ENCODE measurements at regions not wholly inside any gene's neighbourhood (a gene's known extent, or its start where the extent isn't known, plus 50 kb on each side); places are given as distances from the start of the nearest gene placed in this dataset.

- TF ChIP-seq POLR2A (IDR thresholded peaks at IDR 0.05): no peak
- TF ChIP-seq, protein P1, sequence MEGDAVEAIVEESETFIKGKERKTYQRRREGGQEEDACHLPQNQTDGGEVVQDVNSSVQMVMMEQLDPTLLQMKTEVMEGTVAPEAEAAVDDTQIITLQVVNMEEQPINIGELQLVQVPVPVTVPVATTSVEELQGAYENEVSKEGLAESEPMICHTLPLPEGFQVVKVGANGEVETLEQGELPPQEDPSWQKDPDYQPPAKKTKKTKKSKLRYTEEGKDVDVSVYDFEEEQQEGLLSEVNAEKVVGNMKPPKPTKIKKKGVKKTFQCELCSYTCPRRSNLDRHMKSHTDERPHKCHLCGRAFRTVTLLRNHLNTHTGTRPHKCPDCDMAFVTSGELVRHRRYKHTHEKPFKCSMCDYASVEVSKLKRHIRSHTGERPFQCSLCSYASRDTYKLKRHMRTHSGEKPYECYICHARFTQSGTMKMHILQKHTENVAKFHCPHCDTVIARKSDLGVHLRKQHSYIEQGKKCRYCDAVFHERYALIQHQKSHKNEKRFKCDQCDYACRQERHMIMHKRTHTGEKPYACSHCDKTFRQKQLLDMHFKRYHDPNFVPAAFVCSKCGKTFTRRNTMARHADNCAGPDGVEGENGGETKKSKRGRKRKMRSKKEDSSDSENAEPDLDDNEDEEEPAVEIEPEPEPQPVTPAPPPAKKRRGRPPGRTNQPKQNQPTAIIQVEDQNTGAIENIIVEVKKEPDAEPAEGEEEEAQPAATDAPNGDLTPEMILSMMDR (IDR thresholded peaks at IDR 0.05): no peak
- H3K36me3 ChIP-seq: no peaks in the 10 kb centered on the region
- no peak overlapping the region for H3K27ac ChIP-seq
- no peaks in the 10 kb centered on the region for H3K9me3 ChIP-seq
- H3K4me3 ChIP-seq: no peak overlapping the region
- H3K27me3 ChIP-seq: no peaks in the 10 kb centered on the region
- no peaks in the 10 kb centered on the region for H3K4me1 ChIP-seq
- DNase-seq: no peak
Measured at GRCh38 chr17:36814958-36815357, 122.3 kb upstream of the LHX1 start.

DNA sequence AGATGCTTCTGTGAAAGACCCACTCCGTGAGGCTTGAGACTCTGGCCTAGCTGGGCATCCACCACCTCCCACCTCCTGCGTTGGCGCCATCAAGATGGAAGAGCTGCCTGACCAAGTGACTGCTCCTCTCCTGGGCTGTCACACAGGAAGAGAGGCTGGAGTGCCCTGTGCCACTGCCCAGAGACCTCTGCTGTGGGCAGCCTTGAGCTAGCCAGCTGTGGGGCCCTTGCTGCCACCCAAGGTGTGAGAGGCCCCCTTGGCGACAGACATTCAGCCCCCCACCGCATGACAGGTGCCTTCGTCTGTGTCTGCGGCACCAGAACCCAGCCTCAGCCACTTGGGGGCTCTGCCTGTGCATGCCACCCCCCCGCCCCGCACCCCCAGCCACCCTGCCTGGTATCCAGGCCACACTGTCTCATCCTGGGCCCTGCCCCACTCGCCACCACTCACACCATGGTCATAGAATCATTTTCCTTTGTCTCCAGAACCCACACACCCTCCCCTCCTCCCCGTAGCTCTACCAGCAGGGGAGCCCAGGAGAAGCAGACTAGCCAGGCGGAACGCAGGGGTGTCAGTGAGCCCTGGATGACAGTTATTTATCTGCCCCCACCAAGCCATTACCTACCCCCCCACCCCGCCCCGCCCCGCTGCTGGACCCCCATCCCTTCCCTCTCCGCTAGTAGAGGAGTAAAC, 120.9 kb upstream of the LHX1 start:
- TF ChIP-seq, protein P1 (IDR thresholded peaks at IDR 0.05): no peak
- TF ChIP-seq POLR2A (IDR thresholded peaks at IDR 0.05): no peak
- H3K4me1 ChIP-seq: no peaks in the 10 kb centered on the region
- H3K36me3 ChIP-seq: no peaks in the 10 kb centered on the region
- H3K9me3 ChIP-seq: no peaks in the 10 kb centered on the region
- no peak overlapping the region for H3K27ac ChIP-seq
- DNase-seq: no peak
- H3K27me3 ChIP-seq: no peaks in the 10 kb centered on the region
- H3K4me3 ChIP-seq: no peak overlapping the region

GRCh38 chr17:36816907-36817288, 120.4 kb upstream of the LHX1 start:
- Histone ChIP-seq H3K36me3 (no peaks in the 10 kb centered on the region), H3K4me1 (no peaks in the 10 kb centered on the region), H3K27ac (no peak overlapping the region), H3K4me3 (no peak overlapping the region), H3K9me3 (no peaks in the 10 kb centered on the region), H3K27me3 (no peaks in the 10 kb centered on the region)
- TF ChIP-seq, protein P1 (IDR thresholded peaks at IDR 0.05): no peak
- no peak for TF ChIP-seq POLR2A (IDR thresholded peaks at IDR 0.05)
- DNase-seq: no peak

DNA sequence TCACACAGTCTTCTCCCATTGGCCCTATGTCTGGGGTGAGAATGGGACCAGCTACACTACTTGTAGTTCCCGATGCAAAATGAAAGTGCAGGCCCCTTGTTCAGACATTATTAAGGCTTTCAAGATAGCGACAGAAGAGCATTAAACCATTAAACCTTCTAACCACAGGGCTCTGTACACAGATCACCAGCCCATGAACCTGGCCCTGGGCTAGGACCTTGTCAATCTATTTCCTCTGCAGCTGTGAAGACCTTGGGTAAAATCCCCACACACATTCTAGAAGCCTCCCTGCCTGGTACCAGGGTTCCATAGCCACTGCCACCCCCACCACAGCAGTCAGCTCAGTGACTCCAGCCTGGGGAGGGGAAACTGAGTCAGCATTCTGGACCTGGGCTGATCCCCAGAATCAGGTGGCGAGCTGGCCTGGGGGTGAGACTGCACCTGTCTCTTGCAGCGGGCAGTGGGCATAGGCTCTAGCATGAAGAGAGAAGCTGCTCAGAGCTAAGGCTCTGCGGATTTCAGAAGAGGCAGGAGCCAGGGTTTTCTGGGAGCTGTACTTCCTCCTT, 119.7 kb upstream of the LHX1 start:
- TF ChIP-seq POLR2A (IDR thresholded peaks at IDR 0.05): no peak
- no peaks in the 10 kb centered on the region for H3K27me3 ChIP-seq
- DNase-seq: no peak
- no peaks in the 10 kb centered on the region for H3K4me1 ChIP-seq
- no peaks in the 10 kb centered on the region for H3K9me3 ChIP-seq
- H3K36me3 ChIP-seq: no peaks in the 10 kb centered on the region
- no peak overlapping the region for H3K27ac ChIP-seq
- H3K4me3 ChIP-seq: no peak overlapping the region

DNA sequence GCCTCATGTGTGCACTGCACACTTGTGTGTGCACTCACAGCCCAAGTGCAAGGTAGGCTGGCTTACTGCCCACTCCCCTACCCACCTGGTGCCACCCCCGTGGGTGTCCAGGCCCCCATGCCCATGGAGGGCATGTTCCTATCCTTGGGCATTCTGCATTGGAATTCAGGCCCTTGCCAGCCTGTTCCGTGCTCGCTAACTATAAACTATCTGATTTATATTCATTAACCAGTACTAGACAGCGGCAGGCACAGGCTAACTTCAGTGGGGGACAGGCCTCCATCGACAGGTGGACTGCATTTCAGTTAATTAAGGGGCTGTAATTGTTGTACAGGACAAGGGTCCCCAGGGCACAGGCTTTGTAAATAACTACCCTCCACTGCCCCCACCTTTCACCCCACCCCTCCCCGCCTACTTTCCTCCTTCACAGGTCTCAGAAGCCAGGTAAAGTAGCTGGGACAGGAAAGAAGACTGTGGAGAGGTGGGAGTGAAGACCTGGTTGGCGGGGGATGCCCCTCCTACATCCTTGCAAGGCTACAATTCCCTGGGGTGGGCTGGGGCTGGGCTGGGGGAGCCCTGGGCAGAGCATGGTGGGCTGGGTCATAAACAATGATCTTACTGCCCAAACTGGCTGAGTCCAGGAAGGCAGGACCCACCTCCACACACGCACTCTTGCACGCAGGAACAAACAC, 119.0 kb upstream of the LHX1 start:
- TF ChIP-seq, protein P1 (IDR thresholded peaks at IDR 0.05): no peak
- TF ChIP-seq POLR2A (IDR thresholded peaks at IDR 0.05): no peak
- Histone ChIP-seq H3K9me3 (no peaks in the 10 kb centered on the region), H3K27me3 (no peaks in the 10 kb centered on the region), H3K36me3 (no peaks in the 10 kb centered on the region), H3K4me3 (no peak overlapping the region), H3K4me1 (no peaks in the 10 kb centered on the region), H3K27ac (no peak overlapping the region)
- no peak for DNase-seq

Measured in Peyer's patch (tissue), 4 donors.